DOHH2 (cell line): ENCODE measurements at regions not wholly inside any gene's neighbourhood (a gene's known extent, or its start where the extent isn't known, plus 50 kb on each side); places are given as distances from the start of the nearest gene placed in this dataset.

Source experiments
- H3F3A ChIP-seq: fragments of 200-600 bp; sonication (generic), shearing (Covaris generic); 2 replicates; pipeline ENCODE4 v1.6.0; 2016; ENCODE audit warnings: antibody characterized with exemption, mild to moderate bottlenecking; ENCODE audit not compliant: control insufficient read depth, insufficient read depth
- H3K27ac ChIP-seq: fragments of 200-600 bp; sonication (generic); 2 replicates; pipeline ENCODE4 v1.5.1; 2014; ENCODE audit warnings: low read depth, mild to moderate bottlenecking, low read length, moderate library complexity
- H3K27me3 ChIP-seq: fragments of 200-600 bp; sonication (generic); 2 replicates; pipeline ENCODE4 v1.6.1; 2014; ENCODE audit warnings: mild to moderate bottlenecking, low read length, mixed read lengths; ENCODE audit not compliant: control insufficient read depth
- H3K36me3 ChIP-seq: fragments of 200-600 bp; sonication (generic); 2 replicates; pipeline ENCODE4 v1.6.1; 2014; ENCODE audit warnings: mild to moderate bottlenecking, low read length, moderate library complexity, mixed read lengths; ENCODE audit not compliant: control insufficient read depth
- H3K4me1 ChIP-seq: fragments of 200-600 bp; sonication (generic); 2 replicates; pipeline ENCODE4 v1.6.1; 2014; ENCODE audit warnings: mild to moderate bottlenecking, low read length, mixed read lengths; ENCODE audit not compliant: control insufficient read depth
- H3K4me2 ChIP-seq: fragments of 200-600 bp; sonication (generic); 2 replicates; pipeline ENCODE4 v1.6.0; 2014; ENCODE audit warnings: mild to moderate bottlenecking, low read length, moderate library complexity
- H3K4me3 ChIP-seq: fragments of 200-600 bp; sonication (generic); 2 replicates; pipeline ENCODE4 v1.5.1; 2014; ENCODE audit warnings: mild to moderate bottlenecking, low read length, mixed read lengths
- H3K79me2 ChIP-seq: fragments of 200-600 bp; sonication (generic); 2 replicates; pipeline ENCODE4 v1.6.1; 2014; ENCODE audit warnings: mild to moderate bottlenecking, low read length, mixed read lengths; ENCODE audit not compliant: control insufficient read depth
- H3K9me2 ChIP-seq: fragments of 200-600 bp; sonication (generic); replicated peaks from 2 replicates; pipeline ENCODE4 v1.6.1; 2014; ENCODE audit warnings: mild to moderate bottlenecking, low read length, mixed read lengths; ENCODE audit not compliant: control insufficient read depth
- H3K9me3 ChIP-seq: fragments of 200-600 bp; sonication (generic); 2 replicates; pipeline ENCODE4 v1.6.1; 2014; ENCODE audit warnings: antibody characterized with exemption, low read length, mixed read lengths; ENCODE audit not compliant: control insufficient read depth, insufficient read depth
- H4K20me1 ChIP-seq: fragments of 200-600 bp; sonication (generic); 2 replicates; pipeline ENCODE4 v1.6.0; 2014; ENCODE audit warnings: low read depth, mild to moderate bottlenecking, antibody characterized with exemption, low read length, moderate library complexity; ENCODE audit not compliant: control insufficient read depth, insufficient read depth
- EZH2phosphoT487 ChIP-seq: fragments of 200-600 bp; sonication (generic); IDR thresholded peaks from 2 replicates; pipeline ENCODE4 v1.6.1; 2017; ENCODE audit warnings: borderline replicate concordance, mild to moderate bottlenecking, antibody characterized with exemption, low read length, moderate library complexity, mixed read lengths
- TF ChIP-seq, protein P1 (sequence below): fragments of 200-600 bp; sonication (generic); IDR thresholded peaks from one replicate; pipeline ENCODE4 v1.5.1; 2014; ENCODE audit warnings: antibody characterized with exemption, mild to moderate bottlenecking, low read depth, low read length; ENCODE audit not compliant: poor library complexity, severe bottlenecking

DNA sequence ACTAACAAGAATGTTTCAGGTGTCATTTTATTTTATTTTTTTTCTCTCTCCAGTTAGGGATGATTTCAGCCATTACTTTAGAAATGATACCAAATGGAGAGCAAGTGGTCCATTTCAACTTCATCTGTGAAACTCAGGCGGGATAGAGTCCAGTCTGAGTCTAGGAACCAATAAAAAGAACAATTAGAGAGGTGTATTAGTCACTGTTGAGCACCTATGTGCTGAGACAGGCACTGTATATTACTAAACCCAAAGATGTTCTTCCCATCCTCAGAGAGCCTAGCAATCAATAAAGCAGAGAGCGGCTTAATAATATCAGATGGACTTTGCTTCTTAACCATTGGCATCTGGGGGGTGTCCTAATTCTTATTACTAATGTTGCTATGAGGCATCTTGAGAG lies 410.3 kb upstream of the SLC24A2 start:
- H3K27me3 ChIP-seq: no peaks in the 10 kb centered on the region

DNA sequence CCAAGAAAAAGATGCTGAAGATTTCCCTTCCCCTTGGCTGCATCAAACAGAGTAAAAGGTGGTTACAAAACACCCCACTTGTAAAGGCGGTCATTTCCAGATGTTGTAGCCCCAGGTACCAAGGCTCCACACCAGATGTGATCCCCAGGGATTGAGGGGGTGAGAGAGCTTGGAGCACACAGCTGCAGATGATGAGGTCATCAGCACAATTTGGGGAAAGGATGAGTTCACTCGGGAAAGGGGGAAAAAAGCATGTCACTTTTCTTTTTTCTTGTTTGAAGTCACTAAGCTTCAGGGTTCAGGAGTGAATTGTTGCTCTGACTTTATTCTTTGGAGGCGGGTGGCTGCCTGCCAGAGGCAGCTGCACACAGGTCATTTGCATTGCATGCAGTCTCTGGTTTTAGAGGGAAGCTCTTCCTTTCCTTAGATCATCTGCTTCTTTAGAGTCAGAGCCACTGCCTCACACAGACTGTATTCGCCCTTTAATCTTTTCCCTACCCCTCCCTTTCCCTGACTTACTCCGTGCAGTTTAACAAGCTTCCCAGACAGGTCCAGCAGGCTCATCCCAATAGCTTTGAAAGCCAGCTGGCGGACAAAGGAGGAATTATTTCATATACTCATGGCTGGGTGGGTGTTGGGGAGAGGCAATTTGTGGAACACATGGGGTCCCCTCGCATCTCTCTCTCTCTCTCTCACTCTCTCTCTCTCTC lies 409.3 kb upstream of the SLC24A2 start:
- Histone ChIP-seq H3K4me1 (no peaks in the 10 kb centered on the region), H4K20me1 (no peaks in the 10 kb centered on the region), H3K79me2 (no peaks in the 10 kb centered on the region), H3K9me3 (0 out of 2 replicates have a peak, but pooled peaks cover 4% of the 10 kb centered on the region), H3K27me3 (no peaks in the 10 kb centered on the region), H3K27ac (no peak overlapping the region), H3K4me2 (no peak overlapping the region), H3K4me3 (no peak overlapping the region), H3K36me3 (no peaks in the 10 kb centered on the region), H3K9me2 (no peaks in the 10 kb centered on the region), H3F3A (no peaks in the 10 kb centered on the region)
- TF ChIP-seq, protein P1, sequence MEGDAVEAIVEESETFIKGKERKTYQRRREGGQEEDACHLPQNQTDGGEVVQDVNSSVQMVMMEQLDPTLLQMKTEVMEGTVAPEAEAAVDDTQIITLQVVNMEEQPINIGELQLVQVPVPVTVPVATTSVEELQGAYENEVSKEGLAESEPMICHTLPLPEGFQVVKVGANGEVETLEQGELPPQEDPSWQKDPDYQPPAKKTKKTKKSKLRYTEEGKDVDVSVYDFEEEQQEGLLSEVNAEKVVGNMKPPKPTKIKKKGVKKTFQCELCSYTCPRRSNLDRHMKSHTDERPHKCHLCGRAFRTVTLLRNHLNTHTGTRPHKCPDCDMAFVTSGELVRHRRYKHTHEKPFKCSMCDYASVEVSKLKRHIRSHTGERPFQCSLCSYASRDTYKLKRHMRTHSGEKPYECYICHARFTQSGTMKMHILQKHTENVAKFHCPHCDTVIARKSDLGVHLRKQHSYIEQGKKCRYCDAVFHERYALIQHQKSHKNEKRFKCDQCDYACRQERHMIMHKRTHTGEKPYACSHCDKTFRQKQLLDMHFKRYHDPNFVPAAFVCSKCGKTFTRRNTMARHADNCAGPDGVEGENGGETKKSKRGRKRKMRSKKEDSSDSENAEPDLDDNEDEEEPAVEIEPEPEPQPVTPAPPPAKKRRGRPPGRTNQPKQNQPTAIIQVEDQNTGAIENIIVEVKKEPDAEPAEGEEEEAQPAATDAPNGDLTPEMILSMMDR: no peak
- no peak for TF ChIP-seq EZH2phosphoT487

More for the DNA sequence above, 410.3 kb upstream of the SLC24A2 start:
- 0 out of 2 replicates have a peak, but pooled peaks cover 4% of the 10 kb centered on the region for H3K9me3 ChIP-seq
- no peaks in the 10 kb centered on the region for H3K9me2 ChIP-seq
- no peaks in the 10 kb centered on the region for H3F3A ChIP-seq
- TF ChIP-seq, protein P1: no peak
- TF ChIP-seq EZH2phosphoT487: no peak
- H3K4me3 ChIP-seq: no peak overlapping the region
- no peaks in the 10 kb centered on the region for H3K4me1 ChIP-seq
- H4K20me1 ChIP-seq: no peaks in the 10 kb centered on the region
- H3K36me3 ChIP-seq: no peaks in the 10 kb centered on the region
- no peak overlapping the region for H3K4me2 ChIP-seq
- H3K27ac ChIP-seq: no peak overlapping the region
- H3K79me2 ChIP-seq: no peaks in the 10 kb centered on the region

DNA sequence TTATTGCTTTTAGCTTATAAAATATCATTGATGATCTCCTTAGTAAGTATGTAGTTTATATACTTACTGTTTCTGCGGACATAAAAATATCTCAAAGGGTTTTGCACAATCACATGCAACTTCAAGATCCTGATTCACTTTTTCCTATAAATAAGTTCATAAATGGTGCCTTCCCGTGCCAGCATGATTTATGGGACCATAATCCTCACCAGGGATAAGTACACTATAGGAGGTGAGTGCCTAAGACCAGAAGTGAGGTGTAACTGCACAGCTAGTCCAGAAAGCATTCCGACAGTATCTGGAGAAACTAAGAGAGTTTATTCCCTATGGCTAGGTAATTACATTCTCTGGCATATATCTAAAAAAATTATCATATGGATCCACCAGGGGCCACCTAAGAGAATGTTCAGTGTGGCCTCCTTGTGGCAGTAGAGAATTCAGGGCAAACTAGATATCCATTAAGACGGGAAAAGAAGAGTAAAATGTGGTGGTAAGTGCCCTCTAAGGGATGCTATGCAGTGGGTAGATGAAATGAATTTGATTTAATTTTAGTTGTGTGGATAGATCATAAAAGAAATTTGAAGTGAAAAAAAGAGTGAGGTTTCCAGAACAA lies 402.5 kb upstream of the SLC24A2 start:
- Histone ChIP-seq H3K9me2 (no peaks in the 10 kb centered on the region), H3K27me3 (no peaks in the 10 kb centered on the region), H3K36me3 (no peaks in the 10 kb centered on the region), H3K4me3 (no peak overlapping the region), H3K27ac (no peak overlapping the region), H3K4me1 (no peaks in the 10 kb centered on the region), H4K20me1 (no peaks in the 10 kb centered on the region), H3K79me2 (no peaks in the 10 kb centered on the region), H3K9me3 (0 out of 2 replicates have a peak, but pooled peaks cover 3% of the 10 kb centered on the region), H3K4me2 (no peak overlapping the region), H3F3A (no peaks in the 10 kb centered on the region)
- TF ChIP-seq, protein P1: no peak
- no peak for TF ChIP-seq EZH2phosphoT487
